Immature natural killer cell (primary cell): ENCODE measurements at regions not wholly inside any gene's neighbourhood (a gene's known extent, or its start where the extent isn't known, plus 50 kb on each side); places are given as distances from the start of the nearest gene placed in this dataset.
"Not testable (repeated sequence)": the region's sequence is repeated elsewhere in the genome, so short reads cannot be mapped to it uniquely, and the experiment has no call there.

Experiments used
- DNase-seq, 3 donors: peaks; one replicate each; pipeline ENCODE4 v3.0.0; 2022; ENCODE audit warnings: mixed read lengths in 1 of 3
- H3K27ac Mint-ChIP-seq, 6 donors: one replicate each; pipeline ENCODE4 v1.8.0; 2020; ENCODE audit warnings: mixed read lengths in 6 of 6, mild to moderate bottlenecking in 5 of 6, inconsistent platforms in 4 of 6, moderate library complexity in 3 of 6
- H3K27me3 Mint-ChIP-seq, 3 donors: one replicate each; pipeline ENCODE4 v1.8.0; 2020 to 2021; ENCODE audit warnings: low read depth in 3 of 3, mild to moderate bottlenecking in 3 of 3, mixed read lengths in 3 of 3, moderate library complexity in 3 of 3, inconsistent platforms in 1 of 3
- H3K36me3 Mint-ChIP-seq, 3 donors: one replicate each; pipeline ENCODE4 v1.8.0; 2020; ENCODE audit warnings: mixed read lengths in 3 of 3, inconsistent platforms in 2 of 3, mild to moderate bottlenecking in 2 of 3
- H3K4me1 Mint-ChIP-seq, 2 donors: one replicate each; pipeline ENCODE4 v1.8.0; 2020; ENCODE audit warnings: inconsistent platforms in 2 of 2, mild to moderate bottlenecking in 2 of 2, mixed read lengths in 2 of 2, moderate library complexity in 1 of 2
- H3K4me3 Mint-ChIP-seq, 5 donors: one replicate each; pipeline ENCODE4 v1.8.0; 2020; ENCODE audit warnings: mild to moderate bottlenecking in 5 of 5, mixed read lengths in 5 of 5, inconsistent platforms in 3 of 5, moderate library complexity in 3 of 5
- H3K9me3 Mint-ChIP-seq, 6 donors: one replicate each; pipeline ENCODE4 v1.8.0; 2020; ENCODE audit warnings: mild to moderate bottlenecking in 6 of 6, mixed read lengths in 6 of 6, inconsistent platforms in 4 of 6, moderate library complexity in 3 of 6

DNA sequence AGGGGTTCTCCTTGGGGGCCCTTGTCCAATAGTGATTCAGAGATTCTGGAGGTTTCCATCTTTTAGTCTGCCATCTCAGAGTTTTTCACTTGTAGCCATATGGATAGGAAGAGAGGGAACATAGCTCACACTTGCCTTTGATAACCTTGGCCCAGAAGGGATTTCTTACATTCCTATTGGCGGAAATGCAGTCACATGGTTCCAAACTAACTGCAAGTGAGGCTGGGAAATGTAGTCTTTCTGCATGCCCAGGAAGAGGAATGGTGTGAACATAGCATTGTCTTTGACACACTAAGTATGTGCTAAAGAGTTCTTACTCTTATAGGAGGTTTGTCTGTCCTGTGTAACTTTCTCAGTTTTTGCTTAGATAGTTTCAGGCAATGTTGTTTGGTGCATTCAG, 161.8 kb upstream of the OSBPL11 start:
- H3K36me3 Mint-ChIP-seq, H3K27ac Mint-ChIP-seq, DNase-seq, H3K9me3 Mint-ChIP-seq, H3K4me1 Mint-ChIP-seq, H3K4me3 Mint-ChIP-seq, H3K27me3 Mint-ChIP-seq: not testable (repeated sequence)

GRCh38 chr3:125758641-125759130, 163.4 kb upstream of the OSBPL11 start:
- not testable (repeated sequence) for H3K4me1 Mint-ChIP-seq, H3K9me3 Mint-ChIP-seq, DNase-seq, H3K4me3 Mint-ChIP-seq, H3K27me3 Mint-ChIP-seq, H3K27ac Mint-ChIP-seq, H3K36me3 Mint-ChIP-seq

DNA sequence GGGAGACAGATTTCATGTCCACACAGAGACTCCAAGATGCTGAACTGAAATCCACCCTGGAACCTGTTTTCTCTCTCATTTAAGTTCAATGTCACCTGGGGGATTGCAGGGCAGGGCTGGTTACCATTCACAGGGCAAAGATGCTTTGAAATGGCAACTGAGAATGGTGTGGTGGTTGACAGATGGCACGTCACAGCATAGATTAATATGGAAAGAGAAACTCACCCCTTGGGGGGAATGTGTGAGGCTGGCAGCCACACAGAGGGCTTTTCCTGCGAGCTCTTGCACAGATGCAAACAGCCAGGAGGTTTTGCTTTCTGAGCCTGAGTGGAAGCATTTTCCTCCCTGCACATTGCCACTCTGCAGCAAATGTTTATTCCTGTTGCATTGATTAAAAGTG, 167.3 kb upstream of the OSBPL11 start:
- Mint-ChIP-seq H3K27ac (peak overlapping the region in 2 of 6 donors; percentile 25 to 40), H3K4me3 (peak overlapping the region in 2 of 5 donors; percentile 20 to 21), H3K4me1 (peaks cover 10 to 12% of the 10 kb centered on the region in 2 donors), H3K27me3 (peaks cover 6 to 12% (median 8%) of the 10 kb centered on the region in 3 donors)
- not testable (repeated sequence) for H3K9me3 Mint-ChIP-seq, H3K36me3 Mint-ChIP-seq
- peak in 2 of 3 donors; percentile 16 to 31 for DNase-seq

GRCh38 chr3:125766285-125766826, 171.1 kb upstream of the OSBPL11 start:
- not testable (repeated sequence) for H3K9me3 Mint-ChIP-seq, H3K36me3 Mint-ChIP-seq
- DNase-seq: peak; percentile 70 to 72 (median 72)
- peaks cover 6 to 11% (median 8%) of the 10 kb centered on the region in 3 donors for H3K27me3 Mint-ChIP-seq
- H3K27ac Mint-ChIP-seq: peak overlapping the region in 2 of 6 donors; percentile 42 to 83
- peaks cover 10 to 12% of the 10 kb centered on the region in 2 donors for H3K4me1 Mint-ChIP-seq
- H3K4me3 Mint-ChIP-seq: peak overlapping the region; percentile 60 to 84 (median 78)

- Mint-ChIP-seq H3K4me1 (peaks cover 10 to 12% of the 10 kb centered on the region in 2 donors), H3K27me3 (peaks cover 6 to 10% (median 8%) of the 10 kb centered on the region in 3 donors), H3K4me3 (peak overlapping the region; percentile 66 to 84 (median 78)), H3K27ac (peak overlapping the region in 1 of 6 donors; percentile 53)
- not testable (repeated sequence) for H3K9me3 Mint-ChIP-seq, H3K36me3 Mint-ChIP-seq
- DNase-seq: peak; percentile 9 to 48 (median 19)
Measured at GRCh38 chr3:125766931-125767330, 171.6 kb upstream of the OSBPL11 start.

- H3K36me3 Mint-ChIP-seq: no peaks in the 10 kb centered on the region
- peak overlapping the region; percentile 66 to 84 (median 78) for H3K4me3 Mint-ChIP-seq
- no peak for DNase-seq
- H3K9me3 Mint-ChIP-seq: no peaks in the 10 kb centered on the region
- H3K27ac Mint-ChIP-seq: no peak overlapping the region
- peaks cover 4 to 11% (median 8%) of the 10 kb centered on the region in 3 donors for H3K27me3 Mint-ChIP-seq
- H3K4me1 Mint-ChIP-seq: peaks cover 8 to 10% of the 10 kb centered on the region in 2 donors
Measured at GRCh38 chr3:125767641-125768040, 172.3 kb upstream of the OSBPL11 start.

DNA sequence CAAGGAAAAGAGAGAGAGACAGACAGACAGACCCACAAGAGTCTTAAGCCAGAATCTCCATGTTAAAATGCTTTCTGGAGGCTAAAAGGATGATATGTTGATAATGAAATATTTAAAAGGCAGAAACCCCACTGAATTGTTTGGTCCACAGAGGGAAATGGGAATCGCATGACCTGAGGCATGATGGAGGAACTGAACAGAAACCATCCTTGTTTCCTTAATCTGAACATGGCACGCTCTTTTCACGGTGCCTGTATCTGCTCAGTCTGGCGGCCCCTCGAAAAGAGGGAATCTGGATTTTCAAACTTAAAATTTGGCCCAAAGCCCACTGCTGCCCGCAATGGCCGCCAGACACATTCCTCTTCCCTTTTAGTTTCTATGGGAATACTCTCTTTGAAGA, 173.5 kb upstream of the OSBPL11 start:
- not testable (repeated sequence) for H3K9me3 Mint-ChIP-seq, H3K4me3 Mint-ChIP-seq, H3K36me3 Mint-ChIP-seq, DNase-seq
- peak overlapping the region in 1 of 6 donors; percentile 17 for H3K27ac Mint-ChIP-seq
- peaks cover 3 to 11% (median 8%) of the 10 kb centered on the region in 3 donors for H3K27me3 Mint-ChIP-seq
- peaks cover 6 to 10% of the 10 kb centered on the region in 2 donors for H3K4me1 Mint-ChIP-seq

GRCh38 chr3:125771506-125771905, 176.2 kb upstream of the OSBPL11 start:
- H3K27me3 Mint-ChIP-seq, H3K9me3 Mint-ChIP-seq, H3K27ac Mint-ChIP-seq, H3K4me1 Mint-ChIP-seq, H3K4me3 Mint-ChIP-seq, DNase-seq, H3K36me3 Mint-ChIP-seq: not testable (repeated sequence)

GRCh38 chr3:125774433-125775034, 179.2 kb upstream of the OSBPL11 start:
- DNase-seq: not testable (repeated sequence)

GRCh38 chr3:125775106-125775505, 179.8 kb upstream of the OSBPL11 start:
- H3K9me3 Mint-ChIP-seq, H3K27me3 Mint-ChIP-seq, H3K27ac Mint-ChIP-seq, H3K4me1 Mint-ChIP-seq, DNase-seq, H3K4me3 Mint-ChIP-seq, H3K36me3 Mint-ChIP-seq: not testable (repeated sequence)

More at GRCh38 chr3:125774433-125775034, 179.2 kb upstream of the OSBPL11 start:
- not testable (repeated sequence) for H3K27ac Mint-ChIP-seq, H3K27me3 Mint-ChIP-seq, H3K9me3 Mint-ChIP-seq, H3K4me1 Mint-ChIP-seq, H3K4me3 Mint-ChIP-seq, H3K36me3 Mint-ChIP-seq

DNA sequence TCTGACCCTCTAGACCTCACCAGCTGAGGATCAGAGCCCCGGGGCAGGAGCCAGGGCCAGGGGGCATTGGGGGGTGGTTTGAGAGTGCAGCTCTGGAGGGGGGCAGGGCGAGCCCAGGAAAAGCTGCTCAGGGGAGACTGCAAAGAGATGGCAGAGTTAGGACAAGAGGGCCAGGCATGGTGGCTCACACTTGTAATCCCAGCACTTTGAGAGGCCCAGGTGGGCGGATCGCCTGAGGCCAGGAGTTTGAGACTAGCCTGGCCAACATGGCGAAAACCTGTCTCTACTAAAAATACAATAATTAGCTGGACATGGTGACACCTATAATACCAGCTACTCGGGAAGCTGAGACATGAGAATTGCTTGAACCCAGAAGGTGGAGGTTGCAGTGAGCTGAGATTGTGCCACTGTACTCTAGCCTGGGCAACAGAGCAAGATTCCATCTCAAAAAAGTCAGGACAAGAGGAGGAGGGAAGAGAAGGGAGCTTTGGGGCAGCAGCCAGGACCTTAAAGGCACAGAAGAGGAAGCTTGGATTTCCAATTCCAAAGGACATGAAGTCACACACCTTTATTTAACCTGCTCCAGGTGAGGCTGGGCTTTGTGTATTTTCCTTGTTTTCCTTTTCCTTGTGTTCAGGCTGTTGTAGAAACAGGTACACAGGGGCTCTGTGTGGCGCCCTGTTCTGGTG, 180.5 kb upstream of the OSBPL11 start:
- not testable (repeated sequence) for H3K27me3 Mint-ChIP-seq, H3K9me3 Mint-ChIP-seq, H3K27ac Mint-ChIP-seq, DNase-seq, H3K4me3 Mint-ChIP-seq, H3K36me3 Mint-ChIP-seq, H3K4me1 Mint-ChIP-seq

- not testable (repeated sequence) for H3K27ac Mint-ChIP-seq, DNase-seq, H3K4me3 Mint-ChIP-seq, H3K27me3 Mint-ChIP-seq, H3K9me3 Mint-ChIP-seq, H3K4me1 Mint-ChIP-seq, H3K36me3 Mint-ChIP-seq
Measured at GRCh38 chr3:125779276-125779675, 184.0 kb upstream of the OSBPL11 start.

DNA sequence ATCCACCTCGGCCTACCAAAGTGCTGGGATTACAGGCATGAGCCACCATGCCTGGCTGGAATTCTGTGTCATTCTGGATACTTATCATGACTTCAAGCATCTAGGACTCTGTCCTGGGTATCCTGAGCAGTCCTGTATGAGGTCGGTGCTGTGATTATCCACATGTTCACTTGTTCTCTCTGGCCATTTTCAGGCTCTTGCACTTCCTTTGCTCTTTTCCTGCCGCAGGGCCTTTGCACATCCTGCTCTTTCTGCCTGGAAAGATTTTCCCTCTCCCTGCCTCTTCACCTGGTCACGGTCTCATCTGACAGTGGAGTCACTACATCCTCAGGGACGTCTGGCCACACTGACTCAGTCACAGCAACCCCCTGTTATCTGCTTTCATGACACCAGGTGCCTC, 184.6 kb upstream of the OSBPL11 start:
- not testable (repeated sequence) for DNase-seq, H3K27me3 Mint-ChIP-seq, H3K36me3 Mint-ChIP-seq, H3K4me1 Mint-ChIP-seq, H3K27ac Mint-ChIP-seq, H3K4me3 Mint-ChIP-seq, H3K9me3 Mint-ChIP-seq

GRCh38 chr3:125781678-125782077, 186.4 kb upstream of the OSBPL11 start:
- H3K36me3 Mint-ChIP-seq, H3K9me3 Mint-ChIP-seq, DNase-seq, H3K4me3 Mint-ChIP-seq, H3K4me1 Mint-ChIP-seq, H3K27me3 Mint-ChIP-seq, H3K27ac Mint-ChIP-seq: not testable (repeated sequence)
